Lung (tissue), 11 donors: ENCODE measurements at regions not wholly inside any gene's neighbourhood (a gene's known extent, or its start where the extent isn't known, plus 50 kb on each side); places are given as distances from the start of the nearest gene placed in this dataset.

Experiments
- ATAC-seq: fragments of 200-7000 bp; cut with Tn5 transposase; one replicate; pipeline ENCODE4 v1.9.1; 2020; ENCODE audit warnings: moderate number of reproducible peaks; ENCODE audit not compliant: insufficient read depth, low FRiP score
- DNase-seq, 3 donors: peaks; one replicate each; pipeline ENCODE4 v3.0.0-alpha.2; 2013 to 2017
- H3K27ac ChIP-seq, 2 donors: one replicate each; pipeline ENCODE4 v1.5.1; 2013; ENCODE audit warnings: mild to moderate bottlenecking in 2 of 2, moderate library complexity in 2 of 2, control low read depth in 1 of 2, inconsistent platforms in 1 of 2, low read depth in 1 of 2, low read length in 1 of 2
- H3K27me3 ChIP-seq, 3 donors: one replicate each; pipeline ENCODE4 v1.5.1; 2013; ENCODE audit warnings: low read length in 2 of 3; ENCODE audit not compliant: control insufficient read depth in 3 of 3, insufficient read depth in 3 of 3
- H3K36me3 ChIP-seq, 4 donors: one replicate each; pipeline ENCODE4 v1.5.1; 2013; ENCODE audit warnings: low read length in 4 of 4, mild to moderate bottlenecking in 1 of 4, moderate library complexity in 1 of 4; ENCODE audit not compliant: control insufficient read depth in 4 of 4, insufficient read depth in 4 of 4
- H3K4me1 ChIP-seq, 5 donors: one replicate each; pipeline ENCODE4 v1.5.1; 2013; ENCODE audit warnings: low read length in 5 of 5, mild to moderate bottlenecking in 2 of 5, moderate library complexity in 1 of 5; ENCODE audit not compliant: control insufficient read depth in 5 of 5, insufficient read depth in 5 of 5
- H3K4me3 ChIP-seq: one replicate; pipeline ENCODE4 v1.5.1; 2013; ENCODE audit warnings: mild to moderate bottlenecking, control low read depth, moderate library complexity
- H3K9ac ChIP-seq, 2 donors: one replicate each; pipeline ENCODE4 v1.5.1; 2013; ENCODE audit warnings: low read length in 2 of 2, control low read depth in 1 of 2; ENCODE audit not compliant: insufficient read depth in 1 of 2
- H3K9me3 ChIP-seq, 4 donors: one replicate each; pipeline ENCODE4 v1.5.1; 2013; ENCODE audit warnings: low read length in 3 of 4, mild to moderate bottlenecking in 1 of 4, moderate library complexity in 1 of 4; ENCODE audit not compliant: control insufficient read depth in 4 of 4, insufficient read depth in 3 of 4
- WGBS, 2 donors: extraction: QIAGEN DNeasy Blood & Tissue Kit; methylation state at CpG; one replicate each; pipeline ENCODE4 v1.1.7; 2013; 5-methylcytosine and 5-hydroxymethylcytosine counted together
- TF ChIP-seq, protein P1 (sequence below): IDR thresholded peaks from 2 replicates; pipeline ENCODE4 v1.5.1; 2012; ENCODE audit warnings: mild to moderate bottlenecking; ENCODE audit errors: control extremely low read depth, extremely low read depth
- donor health status: control.
- donor health status: control.
- donor health status: Bipolar disorder and iron deficiency.
- donor health status: healthy.
- donor health status: DM: yes; HTN: yes; CAD: no.

DNA sequence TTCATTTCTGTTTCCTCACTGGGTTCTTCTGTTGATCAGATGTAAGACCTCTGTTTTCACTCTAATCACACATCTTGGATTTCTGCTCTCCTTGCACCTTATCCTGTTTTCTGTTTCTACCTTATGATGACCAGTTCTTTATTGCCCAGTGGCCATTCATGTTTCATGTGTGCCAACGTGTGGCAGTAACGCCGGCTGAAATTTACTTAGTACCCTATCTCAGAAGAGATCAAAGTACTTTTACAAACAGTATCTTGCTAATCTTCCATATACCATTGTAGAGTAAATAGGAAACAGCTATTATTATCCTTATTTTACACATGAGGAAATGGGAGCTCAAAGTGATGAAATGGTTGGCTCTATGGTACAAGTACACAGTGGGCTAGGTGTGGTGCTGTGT, 74.0 kb downstream of the GATA3 start:
- DNase-seq: no peak
- H3K27me3 ChIP-seq: peaks cover 0 to 4% (median 4%) of the 10 kb centered on the region in 3 donors
- ATAC-seq: no peak
- WGBS, 2 donors: 56 to 77% methylated on average over 3 of the region's 3 CpGs
- no peak overlapping the region for H3K4me3 ChIP-seq
- no peak overlapping the region for H3K9ac ChIP-seq
- no peaks in the 10 kb centered on the region for H3K36me3 ChIP-seq
- TF ChIP-seq, protein P1, sequence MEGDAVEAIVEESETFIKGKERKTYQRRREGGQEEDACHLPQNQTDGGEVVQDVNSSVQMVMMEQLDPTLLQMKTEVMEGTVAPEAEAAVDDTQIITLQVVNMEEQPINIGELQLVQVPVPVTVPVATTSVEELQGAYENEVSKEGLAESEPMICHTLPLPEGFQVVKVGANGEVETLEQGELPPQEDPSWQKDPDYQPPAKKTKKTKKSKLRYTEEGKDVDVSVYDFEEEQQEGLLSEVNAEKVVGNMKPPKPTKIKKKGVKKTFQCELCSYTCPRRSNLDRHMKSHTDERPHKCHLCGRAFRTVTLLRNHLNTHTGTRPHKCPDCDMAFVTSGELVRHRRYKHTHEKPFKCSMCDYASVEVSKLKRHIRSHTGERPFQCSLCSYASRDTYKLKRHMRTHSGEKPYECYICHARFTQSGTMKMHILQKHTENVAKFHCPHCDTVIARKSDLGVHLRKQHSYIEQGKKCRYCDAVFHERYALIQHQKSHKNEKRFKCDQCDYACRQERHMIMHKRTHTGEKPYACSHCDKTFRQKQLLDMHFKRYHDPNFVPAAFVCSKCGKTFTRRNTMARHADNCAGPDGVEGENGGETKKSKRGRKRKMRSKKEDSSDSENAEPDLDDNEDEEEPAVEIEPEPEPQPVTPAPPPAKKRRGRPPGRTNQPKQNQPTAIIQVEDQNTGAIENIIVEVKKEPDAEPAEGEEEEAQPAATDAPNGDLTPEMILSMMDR: no peak
- peaks cover 0 to 2% (median 0%) of the 10 kb centered on the region in 5 donors for H3K4me1 ChIP-seq
- H3K9me3 ChIP-seq: peaks cover 0 to 2% (median 0%) of the 10 kb centered on the region in 4 donors
- H3K27ac ChIP-seq: no peak overlapping the region

DNA sequence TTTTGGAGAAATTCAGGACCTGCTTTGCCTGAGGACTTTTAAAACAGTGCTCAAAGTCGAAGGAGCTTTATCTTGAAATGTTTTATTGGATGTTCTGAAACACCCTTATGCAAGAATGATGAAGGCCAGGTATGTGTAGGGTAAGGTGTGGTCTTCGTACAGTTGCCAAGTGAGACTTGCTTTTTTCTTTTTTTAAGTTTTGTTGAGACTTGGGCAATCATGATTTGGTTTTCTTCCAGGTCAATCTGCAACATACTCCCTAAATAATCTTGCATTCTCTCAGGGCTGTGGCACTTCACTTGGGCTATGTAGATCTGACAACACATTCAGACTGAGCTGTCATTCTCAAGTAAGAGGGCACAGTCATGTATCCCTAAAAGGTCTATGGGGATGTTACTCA, 75.0 kb downstream of the GATA3 start:
- Histone ChIP-seq H3K9ac (no peak overlapping the region), H3K9me3 (peaks cover 0 to 2% (median 0%) of the 10 kb centered on the region in 4 donors), H3K27me3 (peaks cover 0 to 4% (median 4%) of the 10 kb centered on the region in 3 donors), H3K4me3 (no peak overlapping the region), H3K36me3 (no peaks in the 10 kb centered on the region), H3K4me1 (peaks cover 0 to 2% (median 0%) of the 10 kb centered on the region in 5 donors), H3K27ac (no peak overlapping the region)
- TF ChIP-seq, protein P1: no peak
- DNase-seq (no peak), ATAC-seq (no peak)
- 74 to 89% methylated on average over 2 of the region's 2 CpGs for WGBS, 2 donors

DNA sequence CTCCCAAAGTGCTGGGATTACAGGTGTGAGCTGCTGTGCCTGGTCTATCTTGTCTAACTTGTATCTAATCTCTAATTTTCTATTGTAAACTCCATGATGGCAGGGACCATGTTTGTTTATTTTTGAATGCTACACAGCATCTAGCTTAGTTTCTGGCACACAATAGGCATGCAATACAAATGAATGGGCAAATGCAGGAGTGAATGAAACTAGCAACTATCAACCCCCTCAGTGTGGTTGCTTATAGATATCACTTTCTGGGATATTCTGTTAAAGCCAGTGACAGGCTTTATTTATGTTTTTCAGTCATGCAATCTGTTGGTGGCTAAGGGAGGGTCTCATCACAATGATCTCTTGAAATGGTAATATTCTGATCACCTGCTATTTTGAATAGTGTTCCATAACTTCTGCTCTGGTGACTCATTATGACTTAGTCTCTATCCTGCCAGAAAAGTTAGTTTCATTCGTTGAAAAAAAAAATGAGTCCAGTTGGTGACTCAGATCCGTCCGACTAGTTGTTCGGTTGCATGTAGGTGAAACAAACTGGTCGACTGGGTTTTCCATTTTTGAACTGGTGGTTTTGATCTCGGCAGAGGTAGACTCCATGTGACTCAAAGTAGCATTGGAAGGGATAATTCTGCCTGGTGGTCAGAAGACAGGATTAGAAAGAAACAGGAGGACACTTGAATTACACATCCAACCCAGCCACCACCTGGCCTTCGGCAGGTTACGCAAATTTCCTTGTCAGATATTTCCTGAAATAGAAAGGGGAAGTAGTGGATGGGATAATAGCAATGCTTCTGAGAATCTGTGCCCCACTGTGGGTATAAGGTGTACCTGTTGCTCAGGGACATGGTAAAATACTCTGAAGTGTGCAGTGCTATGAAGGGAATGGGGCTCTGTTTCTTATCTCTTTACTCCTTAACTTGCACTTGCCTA, 76.8 kb downstream of the GATA3 start:
- peaks cover 0 to 2% (median 0%) of the 10 kb centered on the region in 5 donors for H3K4me1 ChIP-seq
- no peak overlapping the region for H3K27ac ChIP-seq
- ATAC-seq (no peak), DNase-seq (no peak)
- 64 to 74% methylated on average over 8 of the region's 8 CpGs for WGBS, 2 donors
- H3K27me3 ChIP-seq: peaks cover 0 to 4% (median 4%) of the 10 kb centered on the region in 3 donors
- TF ChIP-seq, protein P1: no peak
- peaks cover 0 to 2% (median 0%) of the 10 kb centered on the region in 4 donors for H3K9me3 ChIP-seq
- H3K36me3 ChIP-seq: no peaks in the 10 kb centered on the region
- no peak overlapping the region for H3K4me3 ChIP-seq
- H3K9ac ChIP-seq: no peak overlapping the region
